ENCODE measurements at regions not wholly inside any gene's neighbourhood (a gene's known extent, or its start where the extent isn't known, plus 50 kb on each side); places are given as distances from the start of the nearest gene placed in this dataset.

- no peak for TF ChIP-seq CTCF (IDR thresholded peaks at IDR 0.05)
- no peak for TF ChIP-seq POLR2A (IDR thresholded peaks at IDR 0.05)
- no peak for TF ChIP-seq POLR2AphosphoS5 (IDR thresholded peaks at IDR 0.05)
- TF ChIP-seq EP300 (IDR thresholded peaks at IDR 0.05): no peak
Measured at GRCh38 chr12:131363393-131363792, 347.5 kb upstream of the SFSWAP start.

All from suprapubic skin (tissue), 4 donors.